IPS-20b (cell line): ENCODE measurements at regions not wholly inside any gene's neighbourhood (a gene's known extent, or its start where the extent isn't known, plus 50 kb on each side); places are given as distances from the start of the nearest gene placed in this dataset.
A peak's percentile ranks its signal among the peaks of the same experiment; 100 is the strongest.

Source experiments
- H3K27ac ChIP-seq: one replicate; pipeline ENCODE4 v1.5.1; 2013; ENCODE audit warnings: low read length
- H3K27me3 ChIP-seq: 2 replicates; pipeline ENCODE4 v1.6.1; 2013; ENCODE audit warnings: mild to moderate bottlenecking, low read length, inconsistent platforms; ENCODE audit not compliant: insufficient read depth
- H3K36me3 ChIP-seq: 2 replicates; pipeline ENCODE4 v1.6.1; 2013; ENCODE audit warnings: low read depth, mild to moderate bottlenecking, inconsistent platforms, low read length, moderate library complexity; ENCODE audit not compliant: insufficient read depth
- H3K4me1 ChIP-seq: 2 replicates; pipeline ENCODE4 v1.6.1; 2013; ENCODE audit warnings: mild to moderate bottlenecking, control low read depth, inconsistent platforms, low read length, moderate library complexity; ENCODE audit not compliant: insufficient read depth
- H3K4me3 ChIP-seq: 2 replicates; pipeline ENCODE4 v1.5.1; 2013; ENCODE audit warnings: mild to moderate bottlenecking, low read length, inconsistent platforms
- H3K9ac ChIP-seq: 2 replicates; pipeline ENCODE4 v1.6.1; 2013; ENCODE audit warnings: low read depth, mild to moderate bottlenecking, inconsistent platforms, low read length, moderate library complexity
- H3K9me3 ChIP-seq: 2 replicates; pipeline ENCODE4 v1.6.1; 2013; ENCODE audit warnings: mild to moderate bottlenecking, low read depth, low read length, inconsistent platforms; ENCODE audit not compliant: insufficient read depth

GRCh38 chr2:120862201-120863060, 126.8 kb downstream of the GLI2 start:
- Histone ChIP-seq H3K4me3 (no peak overlapping the region), H3K27me3 (peaks cover 4% of the 10 kb centered on the region; the same call in 1 of the 2 replicates), H3K4me1 (peaks cover 24% of the 10 kb centered on the region; the same call in 1 of the 2 replicates), H3K9me3 (no peaks in the 10 kb centered on the region), H3K27ac (no peak overlapping the region), H3K36me3 (peaks cover 2% of the 10 kb centered on the region; the same call in 1 of the 2 replicates), H3K9ac (no peak overlapping the region)

GRCh38 chr2:120863146-120863545, 127.5 kb downstream of the GLI2 start:
- Histone ChIP-seq H3K27me3 (peaks cover 4% of the 10 kb centered on the region; the same call in 1 of the 2 replicates), H3K4me1 (peaks cover 30% of the 10 kb centered on the region; the same call in 1 of the 2 replicates), H3K36me3 (peaks cover 2% of the 10 kb centered on the region; the same call in 1 of the 2 replicates), H3K27ac (no peak overlapping the region), H3K9ac (no peak overlapping the region), H3K4me3 (no peak overlapping the region), H3K9me3 (no peaks in the 10 kb centered on the region)

- Histone ChIP-seq H3K36me3 (peaks cover 2% of the 10 kb centered on the region; the same call in 1 of the 2 replicates), H3K4me3 (no peak overlapping the region), H3K9me3 (no peaks in the 10 kb centered on the region), H3K4me1 (peaks cover 33% of the 10 kb centered on the region), H3K9ac (no peak overlapping the region), H3K27me3 (peaks cover 4% of the 10 kb centered on the region; the same call in 1 of the 2 replicates), H3K27ac (no peak overlapping the region)
These were observed 128.1 kb downstream of the GLI2 start for GRCh38 chr2:120863661-120864320.

GRCh38 chr2:120864981-120865380, 129.3 kb downstream of the GLI2 start:
- H3K9me3 ChIP-seq = no peaks in the 10 kb centered on the region
- no peak overlapping the region for H3K9ac ChIP-seq
- no peak overlapping the region for H3K27ac ChIP-seq
- peaks cover 2% of the 10 kb centered on the region; the same call in 1 of the 2 replicates for H3K36me3 ChIP-seq
- peaks cover 39% of the 10 kb centered on the region for H3K4me1 ChIP-seq
- H3K27me3 ChIP-seq = peaks cover 4% of the 10 kb centered on the region; the same call in 1 of the 2 replicates
- no peak overlapping the region for H3K4me3 ChIP-seq

- no peak overlapping the region for H3K9ac ChIP-seq
- no peaks in the 10 kb centered on the region for H3K9me3 ChIP-seq
- H3K27ac ChIP-seq = no peak overlapping the region
- H3K4me1 ChIP-seq = peaks cover 39% of the 10 kb centered on the region
- peaks cover 4% of the 10 kb centered on the region; the same call in 1 of the 2 replicates for H3K27me3 ChIP-seq
- peaks cover 2% of the 10 kb centered on the region; the same call in 1 of the 2 replicates for H3K36me3 ChIP-seq
- no peak overlapping the region for H3K4me3 ChIP-seq
These were observed 130.0 kb downstream of the GLI2 start for GRCh38 chr2:120865656-120866055.

GRCh38 chr2:120866071-120866470, 130.4 kb downstream of the GLI2 start:
- Histone ChIP-seq H3K9me3 (no peaks in the 10 kb centered on the region), H3K27me3 (peaks cover 4% of the 10 kb centered on the region; the same call in 1 of the 2 replicates), H3K4me3 (no peak overlapping the region), H3K9ac (no peak overlapping the region), H3K4me1 (peaks cover 39% of the 10 kb centered on the region), H3K36me3 (peaks cover 2% of the 10 kb centered on the region; the same call in 1 of the 2 replicates), H3K27ac (no peak overlapping the region)

GRCh38 chr2:120866483-120867140, 130.9 kb downstream of the GLI2 start:
- peaks cover 2% of the 10 kb centered on the region; the same call in 1 of the 2 replicates for H3K36me3 ChIP-seq
- H3K4me3 ChIP-seq = peak overlapping the region; percentile 54; the same call in 1 of the 2 replicates
- H3K4me1 ChIP-seq = peaks cover 36% of the 10 kb centered on the region
- no peak overlapping the region for H3K27ac ChIP-seq
- H3K27me3 ChIP-seq = peaks cover 4% of the 10 kb centered on the region; the same call in 1 of the 2 replicates
- H3K9ac ChIP-seq = peak overlapping the region; percentile 30; the same call in 1 of the 2 replicates
- H3K9me3 ChIP-seq = no peaks in the 10 kb centered on the region

GRCh38 chr2:120867290-120868241, 131.9 kb downstream of the GLI2 start:
- H3K27me3 ChIP-seq = peaks cover 4% of the 10 kb centered on the region; the same call in 1 of the 2 replicates
- no peak overlapping the region for H3K27ac ChIP-seq
- peaks cover 2% of the 10 kb centered on the region; the same call in 1 of the 2 replicates for H3K36me3 ChIP-seq
- peak overlapping the region; percentile 30; the same call in 1 of the 2 replicates for H3K9ac ChIP-seq
- H3K4me3 ChIP-seq = peak overlapping the region; percentile 54; the same call in 1 of the 2 replicates
- peaks cover 29% of the 10 kb centered on the region for H3K4me1 ChIP-seq
- H3K9me3 ChIP-seq = no peaks in the 10 kb centered on the region

- H3K36me3 ChIP-seq = no peaks in the 10 kb centered on the region
- no peak overlapping the region; the same call in 1 of the 2 replicates for H3K4me3 ChIP-seq
- peaks cover 4% of the 10 kb centered on the region; the same call in 1 of the 2 replicates for H3K27me3 ChIP-seq
- no peak overlapping the region for H3K27ac ChIP-seq
- H3K4me1 ChIP-seq = peaks cover 29% of the 10 kb centered on the region
- peak overlapping the region; percentile 30; the same call in 1 of the 2 replicates for H3K9ac ChIP-seq
- H3K9me3 ChIP-seq = no peaks in the 10 kb centered on the region
These were observed 132.7 kb downstream of the GLI2 start for GRCh38 chr2:120868366-120868765.

GRCh38 chr2:120869036-120869729, 133.5 kb downstream of the GLI2 start:
- peaks cover 4% of the 10 kb centered on the region; the same call in 1 of the 2 replicates for H3K27me3 ChIP-seq
- H3K27ac ChIP-seq = no peak overlapping the region
- H3K36me3 ChIP-seq = no peaks in the 10 kb centered on the region
- no peak overlapping the region for H3K4me3 ChIP-seq
- no peak overlapping the region for H3K9ac ChIP-seq
- peaks cover 29% of the 10 kb centered on the region for H3K4me1 ChIP-seq
- no peaks in the 10 kb centered on the region for H3K9me3 ChIP-seq
